Neural cell (in vitro differentiated cells): ENCODE measurements at regions not wholly inside any gene's neighbourhood (a gene's known extent, or its start where the extent isn't known, plus 50 kb on each side); places are given as distances from the start of the nearest gene placed in this dataset.

Experiments used
- CTCF ChIP-seq: fragments of 450-650 bp; IDR thresholded peaks from 2 replicates; pipeline ENCODE4 v1.5.1; 2014; ENCODE audit warnings: antibody characterized with exemption, mild to moderate bottlenecking, moderate library complexity; ENCODE audit not compliant: poor library complexity, severe bottlenecking
- EP300 ChIP-seq: fragments of 450-650 bp; conservative IDR thresholded peaks from 2 replicates; pipeline ENCODE4 v1.6.1; 2014; ENCODE audit warnings: antibody characterized with exemption, mild to moderate bottlenecking, moderate library complexity; ENCODE audit not compliant: poor library complexity, severe bottlenecking
- EZH2 ChIP-seq: fragments of 200-600, 300-800 bp; shearing (Covaris generic), sonication (generic); IDR thresholded peaks from 2 replicates; pipeline ENCODE4 v1.6.1; 2014; ENCODE audit warnings: antibody characterized with exemption, low read length, borderline replicate concordance, mild to moderate bottlenecking; ENCODE audit not compliant: insufficient read depth, poor library complexity, severe bottlenecking
- MXI1 ChIP-seq: fragments of 450-650 bp; conservative IDR thresholded peaks from 2 replicates; pipeline ENCODE4 v1.6.1; 2014; ENCODE audit warnings: antibody characterized with exemption, mild to moderate bottlenecking; ENCODE audit not compliant: poor library complexity, severe bottlenecking
- POLR2AphosphoS5 ChIP-seq: IDR thresholded peaks from 2 replicates; pipeline ENCODE4 v1.6.1; 2012
- SMC3 ChIP-seq: fragments of 450-650 bp; conservative IDR thresholded peaks from 2 replicates; pipeline ENCODE4 v1.6.1; 2014; ENCODE audit warnings: antibody characterized with exemption, mild to moderate bottlenecking, moderate library complexity; ENCODE audit not compliant: poor library complexity
- TF ChIP-seq, protein P1 (sequence below): IDR thresholded peaks from 2 replicates; pipeline ENCODE4 v1.6.1; 2012; ENCODE audit warnings: borderline replicate concordance

DNA sequence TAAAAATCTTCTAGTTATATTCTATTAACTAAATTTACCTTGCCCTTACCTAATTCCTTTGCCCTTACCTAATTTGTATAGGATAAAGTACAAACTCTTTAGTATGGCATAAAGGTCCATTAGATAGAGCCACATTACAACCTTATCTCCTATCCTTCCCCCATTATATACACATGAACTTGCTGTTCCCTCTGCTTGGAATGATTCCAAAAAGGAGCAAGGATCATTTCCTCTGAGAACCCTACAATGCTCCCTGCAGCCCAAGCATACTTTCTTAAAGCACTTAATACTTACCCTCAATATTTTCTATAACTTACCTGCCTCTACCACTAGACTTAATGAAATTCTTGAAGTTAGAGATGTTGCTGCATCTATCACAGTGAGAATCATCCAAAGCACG lies 118.9 kb upstream of the CCDC54 start:
- no peak for TF ChIP-seq CTCF
- TF ChIP-seq MXI1 = no peak
- TF ChIP-seq POLR2AphosphoS5 = no peak
- TF ChIP-seq EP300 = no peak
- TF ChIP-seq EZH2 = no peak
- no peak for TF ChIP-seq SMC3
- TF ChIP-seq, protein P1, sequence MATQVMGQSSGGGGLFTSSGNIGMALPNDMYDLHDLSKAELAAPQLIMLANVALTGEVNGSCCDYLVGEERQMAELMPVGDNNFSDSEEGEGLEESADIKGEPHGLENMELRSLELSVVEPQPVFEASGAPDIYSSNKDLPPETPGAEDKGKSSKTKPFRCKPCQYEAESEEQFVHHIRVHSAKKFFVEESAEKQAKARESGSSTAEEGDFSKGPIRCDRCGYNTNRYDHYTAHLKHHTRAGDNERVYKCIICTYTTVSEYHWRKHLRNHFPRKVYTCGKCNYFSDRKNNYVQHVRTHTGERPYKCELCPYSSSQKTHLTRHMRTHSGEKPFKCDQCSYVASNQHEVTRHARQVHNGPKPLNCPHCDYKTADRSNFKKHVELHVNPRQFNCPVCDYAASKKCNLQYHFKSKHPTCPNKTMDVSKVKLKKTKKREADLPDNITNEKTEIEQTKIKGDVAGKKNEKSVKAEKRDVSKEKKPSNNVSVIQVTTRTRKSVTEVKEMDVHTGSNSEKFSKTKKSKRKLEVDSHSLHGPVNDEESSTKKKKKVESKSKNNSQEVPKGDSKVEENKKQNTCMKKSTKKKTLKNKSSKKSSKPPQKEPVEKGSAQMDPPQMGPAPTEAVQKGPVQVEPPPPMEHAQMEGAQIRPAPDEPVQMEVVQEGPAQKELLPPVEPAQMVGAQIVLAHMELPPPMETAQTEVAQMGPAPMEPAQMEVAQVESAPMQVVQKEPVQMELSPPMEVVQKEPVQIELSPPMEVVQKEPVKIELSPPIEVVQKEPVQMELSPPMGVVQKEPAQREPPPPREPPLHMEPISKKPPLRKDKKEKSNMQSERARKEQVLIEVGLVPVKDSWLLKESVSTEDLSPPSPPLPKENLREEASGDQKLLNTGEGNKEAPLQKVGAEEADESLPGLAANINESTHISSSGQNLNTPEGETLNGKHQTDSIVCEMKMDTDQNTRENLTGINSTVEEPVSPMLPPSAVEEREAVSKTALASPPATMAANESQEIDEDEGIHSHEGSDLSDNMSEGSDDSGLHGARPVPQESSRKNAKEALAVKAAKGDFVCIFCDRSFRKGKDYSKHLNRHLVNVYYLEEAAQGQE = no peak
